Thyroid gland (tissue), 4 donors: ENCODE measurements at regions not wholly inside any gene's neighbourhood (a gene's known extent, or its start where the extent isn't known, plus 50 kb on each side); places are given as distances from the start of the nearest gene placed in this dataset.

Source experiments
- DNase-seq, 2 donors: peaks; one replicate each; pipeline ENCODE4 v3.0.0-alpha.2; 2019
- H3K27ac ChIP-seq, 3 donors: fragments of 200-600 bp; sonication (generic); 1 replicate in 2 of 3; 2 replicates in 1 of 3; pipeline ENCODE4 v1.5.1; 2016 to 2019; ENCODE audit warnings: mild to moderate bottlenecking in 1 of 3, moderate library complexity in 1 of 3
- H3K27me3 ChIP-seq: fragments of 200-600 bp; sonication (generic); one replicate; pipeline ENCODE4 v1.5.1; 2019
- H3K36me3 ChIP-seq, 2 donors: fragments of 200-600 bp; sonication (generic); one replicate each; pipeline ENCODE4 v1.5.1; 2016 to 2019
- H3K4me1 ChIP-seq, 2 donors: fragments of 200-600 bp; sonication (generic); one replicate each; pipeline ENCODE4 v1.5.1; 2017 to 2019
- H3K4me3 ChIP-seq, 3 donors: fragments of 200-600 bp; sonication (generic); replicated peaks in 1 of 3; 1 replicate in 2 of 3; 2 replicates in 1 of 3; pipeline ENCODE4 v1.5.1; 2016; ENCODE audit warnings: mild to moderate bottlenecking in 1 of 3
- H3K9me3 ChIP-seq: fragments of 200-600 bp; sonication (generic); one replicate; pipeline ENCODE4 v1.5.1; 2017
- POLR2A ChIP-seq, 2 donors: fragments of 450-650 bp; IDR thresholded peaks; one replicate each; pipeline ENCODE4 v1.6.1; 2017; ENCODE audit warnings: antibody characterized with exemption in 2 of 2, mild to moderate bottlenecking in 2 of 2, moderate library complexity in 1 of 2
- WGBS, 2 donors: methylation state at CpG; one replicate each; pipeline ENCODE4 v1.1.5; 2017; 5-methylcytosine and 5-hydroxymethylcytosine counted together
- intact Hi-C: fragments of 100-400 bp; cut with DNase I; formaldehyde crosslinking; loops from one replicate; pipeline ENCODE4 v1.15.1; 2023
- TF ChIP-seq, protein P1 (sequence below), 6 experiments: fragments of 200-600 bp in 3 of 6; fragments of 450-650 bp in 3 of 6; sonication (generic) in 3 of 6; IDR thresholded peaks; one replicate each; pipeline ENCODE4 v1.5.1; 2016 to 2019; ENCODE audit warnings: antibody characterized with exemption in 6 of 6, mild to moderate bottlenecking in 2 of 6, inconsistent platforms in 1 of 6, moderate library complexity in 1 of 6

DNA sequence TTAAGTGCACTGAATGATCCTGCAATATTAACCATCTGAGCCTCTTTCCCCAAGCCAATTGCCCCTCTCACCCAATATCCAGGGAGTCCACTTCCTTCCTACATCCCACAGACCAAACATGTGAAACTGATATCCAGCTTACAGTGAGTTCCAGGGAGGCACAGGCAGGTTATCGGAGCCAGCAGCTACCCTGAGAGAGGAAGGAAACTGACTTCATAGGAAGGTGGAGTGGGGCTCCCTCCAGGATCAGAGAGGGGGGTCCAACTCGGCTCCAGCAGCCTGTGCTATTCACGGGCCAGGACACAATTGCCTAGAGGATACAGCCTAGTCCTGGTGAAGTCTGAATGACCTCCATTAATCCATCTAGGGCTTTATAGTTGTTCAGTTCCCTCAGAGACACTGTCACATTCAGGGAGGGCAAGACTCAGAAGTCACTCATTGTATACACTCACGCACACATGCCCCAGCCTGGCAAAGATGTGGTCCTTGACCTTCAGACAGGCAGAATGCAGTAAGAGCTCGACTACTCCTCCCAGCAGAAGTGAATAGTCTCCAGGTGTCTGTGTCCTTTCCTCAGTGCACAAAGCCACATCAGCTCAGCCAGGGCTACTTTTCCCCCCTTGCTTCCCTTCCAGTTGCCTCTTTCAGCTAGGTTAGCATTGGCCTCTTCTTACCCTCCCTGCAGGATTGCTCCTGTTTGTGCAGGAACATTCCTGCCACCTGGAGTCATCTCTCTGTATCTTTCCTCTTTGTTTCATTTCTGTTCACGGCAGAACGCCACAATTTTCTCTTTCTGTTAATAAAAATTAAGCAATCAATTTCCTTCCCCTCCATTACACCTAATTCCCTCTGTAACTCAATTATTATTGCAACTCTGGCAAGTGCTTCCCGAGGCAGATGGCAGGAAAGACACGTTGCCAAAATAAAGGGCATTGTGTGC, 501.7 kb downstream of the ARHGEF28 start:
- Histone ChIP-seq H3K4me3 (no peak overlapping the region), H3K27me3 (no peaks in the 10 kb centered on the region), H3K27ac (peak overlapping the region in 1 of 3 donors; percentile 43), H3K9me3 (no peaks in the 10 kb centered on the region), H3K36me3 (no peaks in the 10 kb centered on the region), H3K4me1 (peaks cover 0 to 23% of the 10 kb centered on the region in 2 donors)
- WGBS, 2 donors, result 47 to 48% methylated on average over 9 of the region's 9 CpGs
- TF ChIP-seq POLR2A (IDR thresholded peaks at IDR 0.05), result no peak
- TF ChIP-seq, protein P1, sequence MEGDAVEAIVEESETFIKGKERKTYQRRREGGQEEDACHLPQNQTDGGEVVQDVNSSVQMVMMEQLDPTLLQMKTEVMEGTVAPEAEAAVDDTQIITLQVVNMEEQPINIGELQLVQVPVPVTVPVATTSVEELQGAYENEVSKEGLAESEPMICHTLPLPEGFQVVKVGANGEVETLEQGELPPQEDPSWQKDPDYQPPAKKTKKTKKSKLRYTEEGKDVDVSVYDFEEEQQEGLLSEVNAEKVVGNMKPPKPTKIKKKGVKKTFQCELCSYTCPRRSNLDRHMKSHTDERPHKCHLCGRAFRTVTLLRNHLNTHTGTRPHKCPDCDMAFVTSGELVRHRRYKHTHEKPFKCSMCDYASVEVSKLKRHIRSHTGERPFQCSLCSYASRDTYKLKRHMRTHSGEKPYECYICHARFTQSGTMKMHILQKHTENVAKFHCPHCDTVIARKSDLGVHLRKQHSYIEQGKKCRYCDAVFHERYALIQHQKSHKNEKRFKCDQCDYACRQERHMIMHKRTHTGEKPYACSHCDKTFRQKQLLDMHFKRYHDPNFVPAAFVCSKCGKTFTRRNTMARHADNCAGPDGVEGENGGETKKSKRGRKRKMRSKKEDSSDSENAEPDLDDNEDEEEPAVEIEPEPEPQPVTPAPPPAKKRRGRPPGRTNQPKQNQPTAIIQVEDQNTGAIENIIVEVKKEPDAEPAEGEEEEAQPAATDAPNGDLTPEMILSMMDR (IDR thresholded peaks at IDR 0.05), result peak in 5 of 6 experiments; percentile 11 to 78 (median 45)
- intact Hi-C loops, result loop anchor here (10.0 kb wide), 2 partner anchors 223 to 517 kb away; partner anchors contain the start of gene ENC1
- DNase-seq, result peak; percentile 35 to 44

- no peak overlapping the region for H3K4me3 ChIP-seq
- 47 to 62% methylated on average over 1 of the region's 1 CpG for WGBS, 2 donors
- H3K27me3 ChIP-seq, result no peaks in the 10 kb centered on the region
- H3K4me1 ChIP-seq, result peaks cover 0 to 25% of the 10 kb centered on the region in 2 donors
- DNase-seq, result no peak
- no peak overlapping the region for H3K27ac ChIP-seq
- H3K9me3 ChIP-seq, result no peaks in the 10 kb centered on the region
- intact Hi-C loops, result loop anchor here (10.0 kb wide), 2 partner anchors 221 to 519 kb away; partner anchors contain the start of gene ENC1
- no peaks in the 10 kb centered on the region for H3K36me3 ChIP-seq
- no peak for TF ChIP-seq POLR2A (IDR thresholded peaks at IDR 0.05)
- TF ChIP-seq, protein P1 (IDR thresholded peaks at IDR 0.05), result no peak
Measured at GRCh38 chr5:74126294-74126693, 500.3 kb downstream of the ARHGEF28 start.

DNA sequence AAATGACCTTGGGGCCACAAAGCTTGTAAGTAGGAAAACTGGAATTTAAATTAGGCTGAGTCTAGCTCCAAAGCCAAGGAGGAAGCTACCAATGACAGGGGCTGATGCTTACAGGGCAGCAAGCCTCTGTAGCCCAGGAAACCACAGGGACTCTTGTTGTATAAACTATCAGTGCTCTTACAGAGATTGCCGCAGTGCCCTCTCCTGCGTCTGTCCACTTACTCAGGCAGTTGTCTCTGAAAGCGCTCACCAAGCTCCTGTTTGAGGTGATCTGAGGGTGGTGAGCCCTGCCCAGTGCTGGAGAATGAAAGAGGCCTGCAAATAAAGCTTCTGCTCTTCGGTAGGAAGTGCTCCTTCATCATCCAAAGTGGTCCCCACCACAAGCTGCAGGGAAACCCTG, 498.8 kb downstream of the ARHGEF28 start:
- H3K36me3 ChIP-seq, result no peaks in the 10 kb centered on the region
- H3K27me3 ChIP-seq, result no peaks in the 10 kb centered on the region
- peaks cover 0 to 25% of the 10 kb centered on the region in 2 donors for H3K4me1 ChIP-seq
- no peak for TF ChIP-seq POLR2A (IDR thresholded peaks at IDR 0.05)
- TF ChIP-seq, protein P1 (IDR thresholded peaks at IDR 0.05), result no peak
- intact Hi-C loops, result loop anchor here (10.0 kb wide), 2 partner anchors 220 to 520 kb away; partner anchors contain the start of gene ENC1
- H3K4me3 ChIP-seq, result no peak overlapping the region
- WGBS, 2 donors, result 83 to 93% methylated on average over 3 to 4 of the region's 4 CpGs
- H3K9me3 ChIP-seq, result no peaks in the 10 kb centered on the region
- DNase-seq, result no peak
- no peak overlapping the region for H3K27ac ChIP-seq

DNA sequence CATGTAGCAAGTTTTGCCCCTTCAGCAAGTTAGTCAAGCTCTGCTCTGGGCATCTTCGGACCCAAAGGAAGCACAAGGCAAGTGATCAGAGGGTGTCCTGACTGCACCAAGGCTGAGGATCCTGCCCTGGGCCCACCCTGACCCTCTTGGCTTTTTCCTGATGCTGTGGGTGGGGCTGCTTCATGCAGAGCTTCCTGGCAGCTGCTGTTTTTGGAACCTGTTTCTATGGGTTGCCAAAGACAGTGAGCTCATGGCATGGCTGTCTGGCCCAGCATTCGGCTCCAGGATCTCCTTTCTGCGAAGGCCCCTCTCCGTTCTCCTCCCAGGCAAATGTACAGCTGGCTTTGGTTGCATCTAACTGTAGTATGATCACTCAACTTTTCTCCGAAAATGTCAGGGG, 497.9 kb downstream of the ARHGEF28 start:
- Histone ChIP-seq H3K4me3 (no peak overlapping the region), H3K27me3 (no peaks in the 10 kb centered on the region), H3K36me3 (no peaks in the 10 kb centered on the region), H3K4me1 (peaks cover 0 to 25% of the 10 kb centered on the region in 2 donors), H3K9me3 (no peaks in the 10 kb centered on the region), H3K27ac (no peak overlapping the region)
- 70 to 75% methylated on average over 2 to 5 of the region's 5 CpGs for WGBS, 2 donors
- no peak for DNase-seq
- intact Hi-C loops, result loop anchor here (10.0 kb wide), 2 partner anchors 219 to 521 kb away; partner anchors contain the start of gene ENC1
- TF ChIP-seq POLR2A (IDR thresholded peaks at IDR 0.05), result no peak
- TF ChIP-seq, protein P1 (IDR thresholded peaks at IDR 0.05), result no peak
